ENCODE measurements at regions not wholly inside any gene's neighbourhood (a gene's known extent, or its start where the extent isn't known, plus 50 kb on each side); places are given as distances from the start of the nearest gene placed in this dataset.

GRCh38 chr5:79856456-79857055 is 134.5 kb downstream of the MTX3 start:
- Mint-ChIP-seq H3K4me1 (ENCODE audit: low read depth) (no peaks in the 10 kb centered on the region), H3K36me3 (ENCODE audit: insufficient read depth) (no peaks in the 10 kb centered on the region), H3K27me3 (ENCODE audit: low read depth) (peaks cover 6% of the 10 kb centered on the region), H3K4me3 (no peak overlapping the region), H3K9me3 (no peaks in the 10 kb centered on the region)
- ATAC-seq (no peak), DNase-seq (no peak)

- peak; percentile 79 to 82 for ATAC-seq
- DNase-seq: peak; percentile 11
- Mint-ChIP-seq H3K4me1 (ENCODE audit: low read depth) (no peaks in the 10 kb centered on the region), H3K9me3 (no peaks in the 10 kb centered on the region), H3K27me3 (ENCODE audit: low read depth) (peaks cover 6% of the 10 kb centered on the region), H3K36me3 (ENCODE audit: insufficient read depth) (no peaks in the 10 kb centered on the region), H3K4me3 (no peak overlapping the region)
Measured at GRCh38 chr5:79853676-79854418, 137.2 kb downstream of the MTX3 start.

- Mint-ChIP-seq H3K4me3 (no peak overlapping the region), H3K4me1 (ENCODE audit: low read depth) (no peaks in the 10 kb centered on the region), H3K9me3 (no peaks in the 10 kb centered on the region), H3K36me3 (ENCODE audit: insufficient read depth) (no peaks in the 10 kb centered on the region), H3K27me3 (ENCODE audit: low read depth) (peaks cover 2% of the 10 kb centered on the region)
- ATAC-seq (no peak), DNase-seq (no peak)
Measured at GRCh38 chr5:79853028-79853427, 138.0 kb downstream of the MTX3 start.

GRCh38 chr5:79851391-79851863 is 139.6 kb downstream of the MTX3 start:
- ATAC-seq (no peak), DNase-seq (no peak)
- no peak overlapping the region for H3K4me3 Mint-ChIP-seq
- no peaks in the 10 kb centered on the region for H3K9me3 Mint-ChIP-seq
- no peaks in the 10 kb centered on the region for H3K4me1 Mint-ChIP-seq (ENCODE audit: low read depth)
- peaks cover 6% of the 10 kb centered on the region for H3K27me3 Mint-ChIP-seq (ENCODE audit: low read depth)
- H3K36me3 Mint-ChIP-seq (ENCODE audit: insufficient read depth): no peaks in the 10 kb centered on the region

GRCh38 chr5:79850941-79851340 is 140.1 kb downstream of the MTX3 start:
- Mint-ChIP-seq H3K4me3 (no peak overlapping the region), H3K36me3 (ENCODE audit: insufficient read depth) (no peaks in the 10 kb centered on the region), H3K9me3 (no peaks in the 10 kb centered on the region), H3K27me3 (ENCODE audit: low read depth) (peaks cover 6% of the 10 kb centered on the region), H3K4me1 (ENCODE audit: low read depth) (no peaks in the 10 kb centered on the region)
- no peak for DNase-seq
- no peak for ATAC-seq

- Mint-ChIP-seq H3K36me3 (ENCODE audit: insufficient read depth) (no peaks in the 10 kb centered on the region), H3K9me3 (no peaks in the 10 kb centered on the region), H3K4me1 (ENCODE audit: low read depth) (no peaks in the 10 kb centered on the region), H3K27me3 (ENCODE audit: low read depth) (peaks cover 6% of the 10 kb centered on the region), H3K4me3 (no peak overlapping the region)
- no peak for ATAC-seq
- DNase-seq: no peak
Measured at GRCh38 chr5:79850316-79850822, 140.7 kb downstream of the MTX3 start.

GRCh38 chr5:79849486-79850315 is 141.4 kb downstream of the MTX3 start:
- ATAC-seq (no peak), DNase-seq (no peak)
- H3K36me3 Mint-ChIP-seq (ENCODE audit: insufficient read depth): no peaks in the 10 kb centered on the region
- H3K9me3 Mint-ChIP-seq: no peaks in the 10 kb centered on the region
- H3K4me1 Mint-ChIP-seq (ENCODE audit: low read depth): no peaks in the 10 kb centered on the region
- no peak overlapping the region for H3K4me3 Mint-ChIP-seq
- peaks cover 6% of the 10 kb centered on the region for H3K27me3 Mint-ChIP-seq (ENCODE audit: low read depth)
